Cardiac muscle cell (in vitro differentiated cells and primary cell): ENCODE measurements at regions not wholly inside any gene's neighbourhood (a gene's known extent, or its start where the extent isn't known, plus 50 kb on each side); places are given as distances from the start of the nearest gene placed in this dataset.

Experiments
- DNase-seq, 2 donors: peaks; one replicate each; pipeline versions ENCODE4 v3.0.0 to v3.0.0-alpha.2; 2010 to 2017; ENCODE audit warnings: low read depth in 1 of 2, low spot score in 1 of 2
- H3K27ac ChIP-seq: fragments of 200-600 bp; sonication (generic); 2 replicates; pipeline ENCODE4 v1.5.1; 2016
- H3K27me3 ChIP-seq: fragments of 200-600 bp; sonication (generic); 2 replicates; pipeline ENCODE4 v1.6.0; 2016; ENCODE audit warnings: control low read depth
- H3K36me3 ChIP-seq: fragments of 200-600 bp; sonication (generic); 2 replicates; pipeline ENCODE4 v1.5.1; 2016; ENCODE audit warnings: control low read depth
- H3K4me1 ChIP-seq: fragments of 200-600 bp; sonication (generic); 2 replicates; pipeline ENCODE4 v1.8.1; 2017; ENCODE audit warnings: low read depth, mild to moderate bottlenecking, mixed run types
- H3K4me3 ChIP-seq: fragments of 200-600 bp; sonication (generic); 2 replicates; pipeline ENCODE4 v1.5.1; 2016; ENCODE audit warnings: mild to moderate bottlenecking
- H3K9me3 ChIP-seq: fragments of 200-600 bp; sonication (generic); 2 replicates; pipeline ENCODE4 v1.5.1; 2017; ENCODE audit warnings: low read depth, mild to moderate bottlenecking, control low read depth
- CTCF ChIP-seq: IDR thresholded peaks from 2 replicates; pipeline ENCODE4 v1.5.1; 2012; ENCODE audit warnings: low read depth, mild to moderate bottlenecking, low read length

GRCh38 chr1:164477343-164477742 is 81.6 kb upstream of the PBX1 start:
- H3K27me3 ChIP-seq: no peaks in the 10 kb centered on the region
- peaks cover 34% of the 10 kb centered on the region for H3K4me1 ChIP-seq
- no peak overlapping the region for H3K27ac ChIP-seq
- TF ChIP-seq CTCF: no peak
- H3K4me3 ChIP-seq: no peak overlapping the region
- H3K9me3 ChIP-seq: no peaks in the 10 kb centered on the region
- no peaks in the 10 kb centered on the region for H3K36me3 ChIP-seq
- no peak for DNase-seq

- H3K9me3 ChIP-seq: no peaks in the 10 kb centered on the region
- no peak for DNase-seq
- no peaks in the 10 kb centered on the region for H3K36me3 ChIP-seq
- H3K4me1 ChIP-seq: peaks cover 18% of the 10 kb centered on the region
- H3K27me3 ChIP-seq: no peaks in the 10 kb centered on the region
- no peak overlapping the region for H3K4me3 ChIP-seq
- no peak for TF ChIP-seq CTCF
- no peak overlapping the region for H3K27ac ChIP-seq
These were observed 79.7 kb upstream of the PBX1 start for GRCh38 chr1:164479242-164479641.

GRCh38 chr1:164480285-164480907 is 78.6 kb upstream of the PBX1 start:
- Histone ChIP-seq H3K27me3 (no peaks in the 10 kb centered on the region), H3K4me3 (no peak overlapping the region), H3K9me3 (no peaks in the 10 kb centered on the region), H3K27ac (no peak overlapping the region), H3K36me3 (no peaks in the 10 kb centered on the region), H3K4me1 (peaks cover 18% of the 10 kb centered on the region)
- DNase-seq: no peak
- TF ChIP-seq CTCF: no peak

GRCh38 chr1:164495905-164496304 is 63.1 kb upstream of the PBX1 start:
- Histone ChIP-seq H3K4me3 (no peak overlapping the region), H3K9me3 (no peaks in the 10 kb centered on the region), H3K4me1 (no peaks in the 10 kb centered on the region), H3K36me3 (no peaks in the 10 kb centered on the region), H3K27me3 (no peaks in the 10 kb centered on the region), H3K27ac (no peak overlapping the region)
- no peak for DNase-seq
- TF ChIP-seq CTCF: no peak

- Histone ChIP-seq H3K27ac (no peak overlapping the region), H3K36me3 (no peaks in the 10 kb centered on the region), H3K9me3 (no peaks in the 10 kb centered on the region), H3K4me1 (no peaks in the 10 kb centered on the region), H3K27me3 (no peaks in the 10 kb centered on the region), H3K4me3 (no peak overlapping the region)
- TF ChIP-seq CTCF: no peak
- DNase-seq: no peak
These were observed 60.2 kb upstream of the PBX1 start for GRCh38 chr1:164498792-164499191.
